ENCODE measurements at regions not wholly inside any gene's neighbourhood (a gene's known extent, or its start where the extent isn't known, plus 50 kb on each side); places are given as distances from the start of the nearest gene placed in this dataset.
"Not testable (repeated sequence)": the region's sequence is repeated elsewhere in the genome, so short reads cannot be mapped to it uniquely, and the experiment has no call there.

DNA sequence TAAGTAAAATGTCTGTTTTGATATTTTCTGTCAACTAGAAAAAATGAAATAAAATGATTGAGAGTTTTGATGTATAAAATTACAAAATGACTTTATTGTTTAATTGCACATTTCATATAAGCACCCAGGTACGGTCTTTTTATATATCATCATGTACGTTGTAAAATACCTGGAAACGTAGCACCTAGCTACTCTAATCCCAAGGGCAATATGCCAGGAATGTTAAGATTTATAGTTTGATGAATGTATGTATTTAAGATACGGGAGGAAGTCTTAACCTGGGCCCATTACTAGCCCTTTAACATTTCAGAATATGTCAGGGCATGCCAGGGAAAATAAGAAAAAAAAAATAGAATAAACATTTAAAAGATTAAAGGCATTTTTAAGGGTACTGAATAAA lies 490.9 kb upstream of the NRSN1 start:
- Mint-ChIP-seq H3K27ac (no peak overlapping the region), H3K27me3 (no peaks in the 10 kb centered on the region), H3K4me1 (no peaks in the 10 kb centered on the region), H3K36me3 (no peaks in the 10 kb centered on the region), H3K4me3 (no peak overlapping the region), H3K9me3 (ENCODE audit: low read depth) (peaks cover 3% of the 10 kb centered on the region)
- CTCF ChIA-PET = no interaction called here
- ATAC-seq (no peak), DNase-seq (no peak)

DNA sequence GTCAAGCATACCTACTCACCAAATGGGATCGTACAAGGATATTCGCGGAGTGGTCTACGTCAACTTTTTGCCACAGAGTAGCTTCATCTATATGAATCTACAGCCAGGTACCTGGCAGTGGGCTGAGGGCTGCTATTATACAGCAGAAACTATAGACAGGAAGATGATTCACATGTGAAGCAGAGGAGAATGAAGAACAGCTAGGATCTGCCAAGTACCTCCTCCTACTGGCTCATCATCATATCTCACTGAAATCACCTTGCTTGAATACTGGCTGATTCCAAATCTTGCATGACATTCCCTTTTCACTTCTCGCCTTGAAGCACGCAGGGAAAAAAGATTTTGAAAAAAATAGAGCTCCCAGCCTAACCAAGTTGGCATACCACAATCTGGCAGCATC lies 488.7 kb upstream of the NRSN1 start:
- H3K9me3 Mint-ChIP-seq (ENCODE audit: low read depth) = peaks cover 3% of the 10 kb centered on the region
- no peak overlapping the region for H3K27ac Mint-ChIP-seq
- CTCF ChIA-PET = interaction anchor here (0.6 kb wide), 1 partner anchor 197 kb away, joined by 3 read pairs; no protein-coding TSS in a partner anchor
- no peak for ATAC-seq
- H3K27me3 Mint-ChIP-seq = no peaks in the 10 kb centered on the region
- H3K4me3 Mint-ChIP-seq = no peak overlapping the region
- no peaks in the 10 kb centered on the region for H3K36me3 Mint-ChIP-seq
- DNase-seq = no peak
- H3K4me1 Mint-ChIP-seq = no peaks in the 10 kb centered on the region

DNA sequence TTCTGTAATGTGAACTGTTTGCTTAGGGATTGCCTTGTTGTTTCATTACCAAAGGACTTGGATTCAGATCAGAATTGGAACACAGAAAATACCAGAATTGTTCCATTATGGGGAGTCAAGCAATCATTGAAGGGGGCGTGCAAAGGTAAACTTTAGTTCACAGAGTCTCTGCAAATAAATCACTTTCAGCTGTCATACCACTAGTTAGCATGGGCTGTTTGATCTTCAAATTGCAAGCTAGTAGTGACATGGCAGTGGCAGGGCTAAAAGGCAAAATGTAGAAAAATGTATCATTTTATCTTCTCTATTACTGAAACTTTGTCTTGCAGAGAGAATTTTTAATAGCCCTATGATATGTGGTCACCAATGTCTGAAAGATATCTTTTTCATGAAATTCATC lies 483.2 kb upstream of the NRSN1 start:
- Mint-ChIP-seq H3K27me3 (no peaks in the 10 kb centered on the region), H3K9me3 (ENCODE audit: low read depth) (peaks cover 5% of the 10 kb centered on the region), H3K4me3 (no peak overlapping the region), H3K4me1 (no peaks in the 10 kb centered on the region), H3K27ac (no peak overlapping the region), H3K36me3 (no peaks in the 10 kb centered on the region)
- DNase-seq (no peak), ATAC-seq (no peak)
- CTCF ChIA-PET = interaction anchor here (0.6 kb wide), 1 partner anchor 36 kb away, joined by 3 read pairs; no protein-coding TSS in a partner anchor

DNA sequence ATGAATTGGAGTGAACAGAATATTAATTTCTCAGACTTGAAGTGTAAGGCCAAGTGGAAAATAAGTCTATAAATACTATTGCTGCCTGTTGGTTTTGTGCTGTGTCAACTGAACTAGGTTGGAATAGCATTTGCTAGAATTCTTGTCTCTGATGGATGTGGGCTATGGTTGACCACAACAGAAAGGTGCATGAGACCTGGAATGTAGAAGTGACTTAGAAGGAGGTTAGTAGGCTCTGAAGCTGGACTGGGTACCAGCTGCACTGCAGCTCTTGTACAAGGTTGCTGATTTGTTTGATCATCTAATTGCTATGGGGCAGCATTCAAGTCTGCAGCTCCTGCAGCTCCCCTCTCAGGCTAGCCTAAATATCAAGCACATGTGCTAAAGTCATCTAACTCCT lies 479.0 kb upstream of the NRSN1 start:
- H3K27ac Mint-ChIP-seq = no peak overlapping the region
- H3K27me3 Mint-ChIP-seq = no peaks in the 10 kb centered on the region
- H3K4me1 Mint-ChIP-seq = no peaks in the 10 kb centered on the region
- H3K4me3 Mint-ChIP-seq = no peak overlapping the region
- peaks cover 2% of the 10 kb centered on the region for H3K9me3 Mint-ChIP-seq (ENCODE audit: low read depth)
- CTCF ChIA-PET = no interaction called here
- H3K36me3 Mint-ChIP-seq = no peaks in the 10 kb centered on the region
- DNase-seq (no peak), ATAC-seq (no peak)

DNA sequence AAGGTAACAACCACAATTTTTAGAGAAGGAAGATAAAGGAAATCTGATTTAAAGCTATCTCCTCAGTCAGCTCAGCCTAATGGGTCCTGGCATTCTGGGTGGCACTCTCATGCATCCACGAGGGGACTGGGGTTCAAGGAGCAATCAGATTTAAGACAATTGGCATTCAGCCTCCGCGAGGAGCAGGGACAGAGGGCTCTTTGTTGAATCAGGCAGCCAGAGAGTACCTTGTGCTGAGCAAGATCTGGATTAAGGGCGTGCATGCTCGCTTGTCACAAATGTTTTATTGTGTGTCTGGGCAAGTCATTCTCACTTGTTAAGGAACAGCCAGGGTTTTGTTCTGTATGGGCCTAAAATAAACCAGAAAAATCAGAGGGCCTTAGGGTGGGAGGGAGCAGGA lies 475.3 kb upstream of the NRSN1 start:
- CTCF ChIA-PET = no interaction called here
- Mint-ChIP-seq H3K4me3 (no peak overlapping the region), H3K27me3 (no peaks in the 10 kb centered on the region), H3K9me3 (ENCODE audit: low read depth) (peaks cover 2% of the 10 kb centered on the region), H3K36me3 (no peaks in the 10 kb centered on the region), H3K27ac (no peak overlapping the region), H3K4me1 (no peaks in the 10 kb centered on the region)
- no peak for DNase-seq
- no peak for ATAC-seq

DNA sequence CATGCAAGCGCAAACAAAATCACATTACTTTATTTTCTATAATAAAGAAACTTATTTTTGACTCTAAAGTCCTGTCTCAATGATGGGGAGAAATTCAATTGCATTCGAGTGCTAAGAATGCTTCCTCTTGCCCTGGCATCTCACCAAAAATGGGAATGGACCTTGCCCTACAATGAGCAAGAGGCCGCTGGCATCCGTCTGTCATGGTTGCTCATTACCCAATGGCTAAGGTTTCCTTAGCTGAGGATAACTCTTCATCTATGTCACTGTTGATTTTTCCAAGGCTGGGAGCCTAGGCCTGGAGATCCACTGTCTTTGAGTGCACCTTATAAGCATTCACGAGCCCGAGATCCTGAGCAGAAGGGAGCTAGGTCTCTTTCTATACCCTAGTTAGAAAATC lies 471.3 kb upstream of the NRSN1 start:
- DNase-seq (no peak), ATAC-seq (no peak)
- no peak overlapping the region for H3K27ac Mint-ChIP-seq
- CTCF ChIA-PET = no interaction called here
- H3K36me3 Mint-ChIP-seq = no peaks in the 10 kb centered on the region
- H3K4me3 Mint-ChIP-seq = no peak overlapping the region
- no peaks in the 10 kb centered on the region for H3K4me1 Mint-ChIP-seq
- peaks cover 4% of the 10 kb centered on the region for H3K9me3 Mint-ChIP-seq (ENCODE audit: low read depth)
- no peaks in the 10 kb centered on the region for H3K27me3 Mint-ChIP-seq

DNA sequence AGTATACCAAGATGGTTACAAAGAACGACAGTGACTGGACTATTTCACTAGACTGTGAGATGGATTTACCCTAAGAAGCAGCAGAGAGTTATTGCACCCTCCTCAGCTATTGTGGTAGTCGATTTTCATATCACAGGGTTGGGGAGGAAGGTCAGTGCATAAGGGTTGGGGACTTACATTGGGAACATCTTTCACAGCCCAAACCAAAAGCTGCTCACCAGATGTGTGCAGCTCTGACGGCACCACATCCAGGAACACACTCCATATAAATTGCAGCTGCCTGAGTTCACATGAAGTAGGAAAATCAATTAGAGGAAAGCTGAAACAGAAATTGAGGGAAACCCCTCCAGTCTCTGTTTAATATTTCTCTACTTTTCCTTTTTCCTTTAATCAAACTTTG lies 470.5 kb upstream of the NRSN1 start:
- no peak overlapping the region for H3K4me3 Mint-ChIP-seq
- H3K27ac Mint-ChIP-seq = no peak overlapping the region
- peaks cover 4% of the 10 kb centered on the region for H3K9me3 Mint-ChIP-seq (ENCODE audit: low read depth)
- no peaks in the 10 kb centered on the region for H3K36me3 Mint-ChIP-seq
- H3K4me1 Mint-ChIP-seq = no peaks in the 10 kb centered on the region
- H3K27me3 Mint-ChIP-seq = no peaks in the 10 kb centered on the region
- ATAC-seq (no peak), DNase-seq (no peak)
- CTCF ChIA-PET = no interaction called here

DNA sequence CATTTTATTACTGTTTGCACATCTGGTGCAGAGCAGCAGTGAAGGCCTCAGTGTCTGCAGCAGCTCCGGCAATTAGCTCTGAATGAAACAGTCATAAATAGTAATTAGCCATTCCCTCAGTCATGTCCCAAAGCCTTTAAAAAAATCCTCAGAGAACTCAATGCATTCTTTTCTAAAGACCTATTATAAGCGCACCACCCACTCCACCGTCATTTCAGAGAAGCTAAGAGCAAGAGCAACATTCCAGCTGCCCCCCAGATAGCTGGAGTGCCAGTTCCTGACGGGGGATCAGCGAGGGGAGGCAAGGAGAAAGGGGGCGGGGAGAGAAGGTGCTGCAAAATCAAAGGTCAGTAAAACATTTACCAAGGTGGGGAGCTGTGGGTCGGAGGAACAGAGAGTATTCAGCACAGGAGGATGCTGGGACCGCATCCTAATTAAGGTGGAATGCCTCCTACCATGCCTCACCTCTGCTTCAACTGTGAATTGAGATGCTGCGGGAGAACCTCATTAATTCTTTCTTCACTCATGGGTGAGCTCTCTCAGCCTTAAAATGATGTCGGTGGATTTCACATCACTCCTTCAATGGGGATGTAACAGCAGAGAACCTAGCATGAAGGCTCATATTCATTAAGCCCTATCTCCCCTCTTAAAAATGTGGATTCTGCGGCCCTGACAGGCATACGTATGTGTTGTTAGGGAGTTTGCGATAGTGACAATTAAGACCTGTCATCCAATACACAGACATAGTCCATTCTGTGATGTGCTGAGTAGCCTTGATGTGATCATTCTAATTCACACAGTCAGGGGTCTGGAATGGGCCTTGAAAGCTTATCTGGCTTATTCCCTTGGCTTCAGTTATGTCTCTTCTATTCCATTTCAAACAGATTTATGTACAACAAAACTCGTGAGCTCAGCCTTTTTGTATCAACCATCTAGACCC lies 469.5 kb upstream of the NRSN1 start:
- no peak for DNase-seq
- H3K4me3 Mint-ChIP-seq = no peak overlapping the region
- peaks cover 4% of the 10 kb centered on the region for H3K9me3 Mint-ChIP-seq (ENCODE audit: low read depth)
- no peak overlapping the region for H3K27ac Mint-ChIP-seq
- no peaks in the 10 kb centered on the region for H3K27me3 Mint-ChIP-seq
- ATAC-seq = no peak
- CTCF ChIA-PET = no interaction called here
- no peaks in the 10 kb centered on the region for H3K36me3 Mint-ChIP-seq
- H3K4me1 Mint-ChIP-seq = no peaks in the 10 kb centered on the region

DNA sequence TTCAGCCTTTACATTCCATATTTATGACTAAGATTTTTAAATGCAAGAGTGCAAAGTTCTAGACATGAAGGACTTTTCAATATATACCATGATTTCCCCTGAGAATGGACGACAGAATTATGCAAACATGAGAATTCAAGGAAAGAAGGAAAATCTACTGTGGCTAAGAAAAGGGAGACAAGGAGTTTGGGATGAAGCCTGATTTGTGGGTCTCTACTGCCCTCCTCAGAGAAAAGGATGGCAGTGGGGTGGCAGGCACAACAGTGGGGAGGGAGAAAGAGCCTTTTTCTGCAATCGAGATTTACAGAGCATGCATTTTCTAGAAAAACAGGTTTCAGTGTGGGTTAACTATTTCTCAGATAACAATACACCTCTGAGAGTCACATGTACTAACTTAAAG lies 466.9 kb upstream of the NRSN1 start:
- no peaks in the 10 kb centered on the region for H3K27me3 Mint-ChIP-seq
- H3K4me3 Mint-ChIP-seq = no peak overlapping the region
- no peaks in the 10 kb centered on the region for H3K4me1 Mint-ChIP-seq
- DNase-seq = no peak
- no peaks in the 10 kb centered on the region for H3K36me3 Mint-ChIP-seq
- H3K27ac Mint-ChIP-seq = no peak overlapping the region
- CTCF ChIA-PET = no interaction called here
- H3K9me3 Mint-ChIP-seq (ENCODE audit: low read depth) = peaks cover 4% of the 10 kb centered on the region
- no peak for ATAC-seq

DNA sequence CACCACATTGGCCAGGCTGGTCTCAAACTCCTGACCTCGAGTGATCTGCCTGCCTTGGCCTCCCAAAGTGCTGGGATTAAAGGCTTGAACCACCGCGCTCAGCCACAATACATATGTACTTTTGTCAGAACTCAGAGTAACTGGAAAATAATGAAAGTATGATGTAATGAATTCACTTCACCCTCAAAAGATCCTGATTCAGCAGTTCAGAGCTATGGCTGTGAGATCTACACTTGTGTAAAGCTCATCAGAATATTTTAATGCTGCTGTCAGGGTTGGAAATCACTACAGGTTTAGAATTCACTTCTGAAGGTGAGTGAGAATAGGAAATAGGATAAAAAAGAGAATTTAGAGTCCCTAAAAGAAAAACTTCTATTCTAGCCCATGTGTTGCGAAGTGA lies 464.5 kb upstream of the NRSN1 start:
- Mint-ChIP-seq H3K4me1 (no peaks in the 10 kb centered on the region), H3K27me3 (no peaks in the 10 kb centered on the region)
- no peak for ATAC-seq

DNA sequence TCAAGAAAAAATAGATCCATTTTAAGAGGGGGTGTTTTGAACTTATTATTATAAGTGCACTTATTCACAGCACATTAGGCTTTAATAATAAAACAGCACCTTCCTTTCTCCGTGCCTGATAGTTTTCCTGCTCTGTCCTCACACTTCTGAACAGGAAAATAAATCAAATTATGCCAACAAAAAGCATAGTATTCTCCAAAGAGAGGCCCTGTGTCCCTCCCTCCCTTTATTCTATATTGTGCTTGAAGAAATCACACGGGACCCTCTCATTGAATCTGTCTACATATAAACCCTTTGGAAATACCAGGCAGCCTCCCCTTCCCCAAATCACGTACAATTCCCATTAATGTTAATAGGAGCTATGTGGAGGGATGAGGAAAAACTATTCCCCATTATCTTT lies 462.9 kb upstream of the NRSN1 start:
- Mint-ChIP-seq H3K27me3 (no peaks in the 10 kb centered on the region), H3K9me3 (ENCODE audit: low read depth) (no peaks in the 10 kb centered on the region), H3K36me3 (no peaks in the 10 kb centered on the region), H3K4me1 (no peaks in the 10 kb centered on the region), H3K4me3 (no peak overlapping the region), H3K27ac (no peak overlapping the region)
- CTCF ChIA-PET = no interaction called here
- no peak for ATAC-seq
- DNase-seq = no peak

More for the DNA sequence above, 464.5 kb upstream of the NRSN1 start:
- H3K27ac Mint-ChIP-seq = no peak overlapping the region
- H3K4me3 Mint-ChIP-seq = no peak overlapping the region
- CTCF ChIA-PET = no interaction called here
- no peak for DNase-seq
- peaks cover 4% of the 10 kb centered on the region for H3K9me3 Mint-ChIP-seq (ENCODE audit: low read depth)
- H3K36me3 Mint-ChIP-seq = no peaks in the 10 kb centered on the region

DNA sequence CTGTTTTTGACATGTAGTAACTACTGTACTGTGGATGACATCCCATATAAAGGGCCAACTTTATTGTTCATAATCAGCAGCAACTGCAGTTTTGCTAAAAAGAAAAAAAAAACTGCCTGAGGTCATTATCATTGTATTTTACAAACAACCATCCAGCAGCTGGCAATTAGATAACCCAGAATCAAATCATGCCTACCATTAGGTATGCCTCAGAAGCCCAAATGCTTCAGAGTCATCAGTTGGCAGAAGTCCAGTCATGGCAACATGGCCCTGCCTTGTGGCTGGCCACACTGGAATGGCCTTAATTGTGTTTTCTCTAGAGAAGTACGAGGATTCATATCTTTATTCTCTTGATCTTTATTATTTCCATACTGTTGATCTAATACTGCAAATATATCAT lies 462.4 kb upstream of the NRSN1 start:
- CTCF ChIA-PET = no interaction called here
- ATAC-seq = no peak
- H3K27ac Mint-ChIP-seq = no peak overlapping the region
- no peaks in the 10 kb centered on the region for H3K4me1 Mint-ChIP-seq
- DNase-seq = no peak
- H3K36me3 Mint-ChIP-seq = no peaks in the 10 kb centered on the region
- H3K9me3 Mint-ChIP-seq (ENCODE audit: low read depth) = peaks cover 2% of the 10 kb centered on the region
- H3K27me3 Mint-ChIP-seq = no peaks in the 10 kb centered on the region
- H3K4me3 Mint-ChIP-seq = no peak overlapping the region

DNA sequence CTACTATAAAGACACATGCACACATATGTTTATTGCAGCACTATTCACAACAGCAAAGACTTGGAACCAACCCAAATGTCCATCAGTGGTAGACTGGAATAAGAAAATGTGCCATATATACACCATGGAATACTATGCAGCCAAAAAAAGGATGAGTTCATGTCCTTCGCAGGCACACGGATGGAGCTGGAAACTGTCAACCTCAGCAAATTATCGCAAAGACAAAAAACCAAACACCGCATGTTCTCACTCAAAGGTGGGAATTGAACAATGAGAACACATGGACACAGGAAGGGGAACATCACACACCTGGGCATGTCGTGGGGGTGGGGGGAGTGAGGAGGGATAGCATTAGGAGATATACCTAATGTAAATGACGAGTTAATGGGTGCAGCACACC lies 460.1 kb upstream of the NRSN1 start:
- H3K27me3 Mint-ChIP-seq; CTCF ChIA-PET; H3K4me3 Mint-ChIP-seq; H3K27ac Mint-ChIP-seq; ATAC-seq; DNase-seq; H3K9me3 Mint-ChIP-seq (ENCODE audit: low read depth); H3K36me3 Mint-ChIP-seq; H3K4me1 Mint-ChIP-seq: not testable (repeated sequence)

DNA sequence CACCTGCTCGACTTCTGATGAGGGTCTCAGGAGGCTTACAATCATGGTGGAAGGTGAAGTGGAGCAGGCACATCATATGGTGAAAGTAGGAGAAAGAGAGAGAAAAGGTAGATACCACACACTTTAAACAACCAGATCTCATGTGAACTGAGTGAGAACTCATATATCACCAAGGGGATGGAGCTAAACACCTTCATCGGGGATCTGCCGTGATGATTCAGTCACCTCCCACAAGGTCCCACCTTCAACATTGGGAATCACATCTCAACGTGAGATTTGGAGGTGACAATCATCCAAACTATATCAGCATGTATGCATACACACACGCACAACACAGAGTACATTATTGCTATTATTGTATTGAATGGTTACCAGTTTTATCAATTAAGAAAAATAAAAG lies 453.3 kb upstream of the NRSN1 start:
- ATAC-seq (no peak), DNase-seq (no peak)
- CTCF ChIA-PET = no interaction called here
- H3K36me3 Mint-ChIP-seq = no peaks in the 10 kb centered on the region
- H3K4me1 Mint-ChIP-seq = no peaks in the 10 kb centered on the region
- peaks cover 24% of the 10 kb centered on the region for H3K9me3 Mint-ChIP-seq (ENCODE audit: low read depth)
- H3K27me3 Mint-ChIP-seq = no peaks in the 10 kb centered on the region
- H3K27ac Mint-ChIP-seq = no peak overlapping the region
- H3K4me3 Mint-ChIP-seq = no peak overlapping the region

All from activated CD8-positive, alpha-beta memory T cell treated with anti-CD3 and anti-CD28 coated beads, Interleukin-2, amount 10 ng/mL, durations not matched to agents 7 days and 5 days (primary cell).